ENCODE measurements at regions not wholly inside any gene's neighbourhood (a gene's known extent, or its start where the extent isn't known, plus 50 kb on each side); places are given as distances from the start of the nearest gene placed in this dataset.

DNA sequence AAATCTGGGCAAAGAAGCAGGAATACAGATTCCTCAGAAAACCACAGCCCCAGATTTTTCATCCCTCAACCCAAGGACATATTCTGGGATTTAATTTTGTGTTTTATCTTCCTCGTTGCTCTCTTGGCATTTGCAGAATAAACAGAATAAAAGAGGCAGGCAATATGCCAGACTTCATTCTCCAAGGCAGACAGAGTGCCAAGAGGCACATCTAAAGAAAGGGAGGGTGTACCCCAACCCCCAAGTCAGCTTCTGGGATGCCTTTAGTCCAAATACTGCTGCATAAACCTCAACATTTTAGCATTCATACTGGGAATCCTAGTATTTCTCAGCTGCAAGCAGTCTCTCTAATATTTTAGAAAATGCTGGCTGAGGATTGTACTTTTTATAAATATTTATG, 629.2 kb downstream of the KLHL13 start:
- TF ChIP-seq EP300 (IDR thresholded peaks at IDR 0.05; ENCODE audit: low read depth): no peak
- TF ChIP-seq, protein P1, sequence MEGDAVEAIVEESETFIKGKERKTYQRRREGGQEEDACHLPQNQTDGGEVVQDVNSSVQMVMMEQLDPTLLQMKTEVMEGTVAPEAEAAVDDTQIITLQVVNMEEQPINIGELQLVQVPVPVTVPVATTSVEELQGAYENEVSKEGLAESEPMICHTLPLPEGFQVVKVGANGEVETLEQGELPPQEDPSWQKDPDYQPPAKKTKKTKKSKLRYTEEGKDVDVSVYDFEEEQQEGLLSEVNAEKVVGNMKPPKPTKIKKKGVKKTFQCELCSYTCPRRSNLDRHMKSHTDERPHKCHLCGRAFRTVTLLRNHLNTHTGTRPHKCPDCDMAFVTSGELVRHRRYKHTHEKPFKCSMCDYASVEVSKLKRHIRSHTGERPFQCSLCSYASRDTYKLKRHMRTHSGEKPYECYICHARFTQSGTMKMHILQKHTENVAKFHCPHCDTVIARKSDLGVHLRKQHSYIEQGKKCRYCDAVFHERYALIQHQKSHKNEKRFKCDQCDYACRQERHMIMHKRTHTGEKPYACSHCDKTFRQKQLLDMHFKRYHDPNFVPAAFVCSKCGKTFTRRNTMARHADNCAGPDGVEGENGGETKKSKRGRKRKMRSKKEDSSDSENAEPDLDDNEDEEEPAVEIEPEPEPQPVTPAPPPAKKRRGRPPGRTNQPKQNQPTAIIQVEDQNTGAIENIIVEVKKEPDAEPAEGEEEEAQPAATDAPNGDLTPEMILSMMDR (IDR thresholded peaks at IDR 0.05): no peak
- no peak for TF ChIP-seq POLR2A (IDR thresholded peaks at IDR 0.05)
- no peak for TF ChIP-seq POLR2AphosphoS5 (IDR thresholded peaks at IDR 0.05)
- Histone ChIP-seq H3K27ac (no peak overlapping the region), H3K4me3 (no peak overlapping the region), H3K4me1 (no peaks in the 10 kb centered on the region), H3K27me3 (no peaks in the 10 kb centered on the region), H3K9me3 (no peaks in the 10 kb centered on the region), H3K36me3 (no peaks in the 10 kb centered on the region)
- WGBS, 2 donors (ENCODE audit: low coverage in 1 of 2): 5% methylated on average over 1 of the region's 1 CpG; no CpG with 5 or more reads in 1 of the 2 donors
- intact Hi-C loops (cut with DNase I; ENCODE audit: low total_unique reads) (no loop called here), in situ Hi-C loops (cut with MboI; ENCODE audit: low pct_ligation_motif_present in 1 of 4, low pct_unique_long_range_greater_than_20kb in 1 of 4, low sequenced_read_pairs in 3 of 4) (loop anchor here in 1 of 4 donors (25.0 kb wide), 1 partner anchor 100 kb away; no protein-coding TSS in a partner anchor)
- DNase-seq: no peak

DNA sequence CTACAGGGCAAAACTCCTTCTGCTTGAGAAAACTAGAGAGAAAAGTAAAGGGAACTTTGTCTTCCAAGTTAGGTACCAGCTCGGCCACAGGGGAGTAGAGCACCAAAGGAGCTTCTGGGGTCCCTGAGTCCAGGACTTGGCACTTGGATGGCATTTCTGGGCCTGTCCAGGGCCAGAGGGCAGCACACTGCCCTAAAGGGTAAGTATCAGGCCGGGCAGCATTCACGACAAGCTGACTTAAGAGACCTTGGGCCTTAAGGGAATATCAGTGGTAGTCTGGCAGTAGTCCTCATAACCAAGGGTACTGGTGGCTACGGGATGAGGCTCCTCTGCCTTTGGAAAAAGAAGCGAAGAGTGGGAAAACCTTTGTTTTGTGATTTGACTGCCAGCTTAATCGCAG, 632.7 kb downstream of the KLHL13 start:
- no peak for DNase-seq
- H3K9me3 ChIP-seq: no peaks in the 10 kb centered on the region
- H3K27me3 ChIP-seq: no peaks in the 10 kb centered on the region
- no peaks in the 10 kb centered on the region for H3K4me1 ChIP-seq
- intact Hi-C loops (cut with DNase I; ENCODE audit: low total_unique reads) (no loop called here), in situ Hi-C loops (cut with MboI; ENCODE audit: low pct_ligation_motif_present in 1 of 4, low pct_unique_long_range_greater_than_20kb in 1 of 4, low sequenced_read_pairs in 3 of 4) (loop anchor here in 1 of 4 donors (25.0 kb wide), 1 partner anchor 103 kb away; no protein-coding TSS in a partner anchor)
- 64% methylated on average over 6 of the region's 6 CpGs; no CpG with 5 or more reads in 1 of the 2 donors for WGBS, 2 donors (ENCODE audit: low coverage in 1 of 2)
- no peak overlapping the region for H3K4me3 ChIP-seq
- TF ChIP-seq POLR2A (IDR thresholded peaks at IDR 0.05) (no peak), POLR2AphosphoS5 (IDR thresholded peaks at IDR 0.05) (no peak), EP300 (IDR thresholded peaks at IDR 0.05; ENCODE audit: low read depth) (no peak)
- TF ChIP-seq, protein P1 (IDR thresholded peaks at IDR 0.05): no peak
- H3K36me3 ChIP-seq: no peaks in the 10 kb centered on the region
- no peak overlapping the region for H3K27ac ChIP-seq

GRCh38 chrX:117458243-117458968, 658.2 kb downstream of the KLHL13 start:
- in situ Hi-C loops (cut with MboI; ENCODE audit: low pct_ligation_motif_present in 1 of 4, low pct_unique_long_range_greater_than_20kb in 1 of 4, low sequenced_read_pairs in 3 of 4) (no loop called here), intact Hi-C loops (cut with DNase I; ENCODE audit: low total_unique reads) (no loop called here)
- WGBS, 2 donors (ENCODE audit: low coverage in 1 of 2): 100% methylated on average over 1 of the region's 1 CpG; no CpG with 5 or more reads in 1 of the 2 donors
- H3K27ac ChIP-seq: no peak overlapping the region
- no peaks in the 10 kb centered on the region for H3K9me3 ChIP-seq
- H3K27me3 ChIP-seq: no peaks in the 10 kb centered on the region
- no peaks in the 10 kb centered on the region for H3K4me1 ChIP-seq
- H3K36me3 ChIP-seq: no peaks in the 10 kb centered on the region
- no peak overlapping the region for H3K4me3 ChIP-seq
- TF ChIP-seq EP300 (IDR thresholded peaks at IDR 0.05; ENCODE audit: low read depth) (no peak), POLR2A (IDR thresholded peaks at IDR 0.05) (no peak), POLR2AphosphoS5 (IDR thresholded peaks at IDR 0.05) (no peak)
- TF ChIP-seq, protein P1 (IDR thresholded peaks at IDR 0.05): no peak
- no peak for DNase-seq

GRCh38 chrX:117455787-117456186, 660.8 kb downstream of the KLHL13 start:
- intact Hi-C loops (cut with DNase I; ENCODE audit: low total_unique reads): no loop called here
- H3K9me3 ChIP-seq: no peaks in the 10 kb centered on the region
- no peak overlapping the region for H3K27ac ChIP-seq
- H3K4me3 ChIP-seq: no peak overlapping the region
- no peaks in the 10 kb centered on the region for H3K4me1 ChIP-seq
- WGBS, 2 donors (ENCODE audit: low coverage in 1 of 2): 63 to 88% methylated on average over 2 to 3 of the region's 3 CpGs
- no peaks in the 10 kb centered on the region for H3K27me3 ChIP-seq
- no peaks in the 10 kb centered on the region for H3K36me3 ChIP-seq
- no peak for DNase-seq
- no peak for TF ChIP-seq POLR2AphosphoS5 (IDR thresholded peaks at IDR 0.05)
- TF ChIP-seq EP300 (IDR thresholded peaks at IDR 0.05; ENCODE audit: low read depth): no peak
- TF ChIP-seq, protein P1 (IDR thresholded peaks at IDR 0.05): no peak
- TF ChIP-seq POLR2A (IDR thresholded peaks at IDR 0.05): no peak
- in situ Hi-C loops (cut with MboI; ENCODE audit: low pct_ligation_motif_present in 1 of 4, low pct_unique_long_range_greater_than_20kb in 1 of 4, low sequenced_read_pairs in 3 of 4): no loop called here
